OCI-LY7 (cell line): ENCODE measurements at regions not wholly inside any gene's neighbourhood (a gene's known extent, or its start where the extent isn't known, plus 50 kb on each side); places are given as distances from the start of the nearest gene placed in this dataset.

Source experiments
- BruUV-seq: library from RNA; stranded (reverse); fragments of 400-500 nt; replicated peaks from 2 replicates; lab custom pipeline; 2021; lab: Mats Ljungman, UMichigan
- CTCF ChIA-PET: fragments of 300-600 bp; sonication (Branson Sonifier 250); formaldehyde crosslinking; loops from one replicate; lab custom pipeline; 2022; ENCODE audit warnings: antibody characterized with exemption; ENCODE audit not compliant: unreplicated experiment; lab: Charles Lee
- POLR2A ChIA-PET: fragments of 300-600 bp; sonication (Branson Sonifier 250); formaldehyde crosslinking; loops from one replicate; lab custom pipeline; 2022; ENCODE audit warnings: antibody characterized with exemption; lab: Charles Lee
- DNase-seq: peaks from one replicate; pipeline ENCODE4 v3.0.0-alpha.2; 2015; ENCODE audit warnings: low spot score
- H2AFZ ChIP-seq: fragments of 200-600 bp; sonication (generic), shearing (Covaris generic); 2 replicates; pipeline ENCODE4 v1.6.1; 2014; ENCODE audit warnings: mild to moderate bottlenecking, antibody characterized with exemption, low read length, moderate library complexity
- H3K27ac ChIP-seq: fragments of 200-600 bp; sonication (generic); 2 replicates; pipeline ENCODE4 v1.5.1; 2014; ENCODE audit warnings: mixed run types, low read depth, mild to moderate bottlenecking, moderate library complexity, low read length, inconsistent platforms; ENCODE audit not compliant: poor library complexity, severe bottlenecking
- H3K36me3 ChIP-seq: fragments of 200-600 bp; sonication (generic); 2 replicates; pipeline ENCODE4 v1.6.1; 2014; ENCODE audit warnings: mild to moderate bottlenecking, antibody characterized with exemption, low read length, moderate library complexity, mixed read lengths; ENCODE audit not compliant: insufficient read depth
- H3K4me1 ChIP-seq: fragments of 200-600 bp; sonication (generic); 2 replicates; pipeline ENCODE4 v1.5.1; 2014; ENCODE audit warnings: mild to moderate bottlenecking, low read length; ENCODE audit not compliant: insufficient read depth, poor library complexity, severe bottlenecking
- H3K4me2 ChIP-seq: fragments of 200-600 bp; sonication (generic); 2 replicates; pipeline ENCODE4 v1.6.1; 2014; ENCODE audit warnings: mild to moderate bottlenecking, low read length
- H3K4me3 ChIP-seq: fragments of 200-600 bp; sonication (generic); 2 replicates; pipeline ENCODE4 v1.5.1; 2014; ENCODE audit warnings: mild to moderate bottlenecking, low read depth, low read length; ENCODE audit not compliant: poor library complexity, severe bottlenecking
- H3K79me2 ChIP-seq: fragments of 200-600 bp; sonication (generic); 2 replicates; pipeline ENCODE4 v1.6.1; 2016; ENCODE audit warnings: low read depth, mild to moderate bottlenecking, low read length, moderate library complexity, mixed read lengths; ENCODE audit not compliant: insufficient read depth
- H3K9me2 ChIP-seq: fragments of 200-600 bp; sonication (generic); 2 replicates; pipeline ENCODE4 v1.6.1; 2016; ENCODE audit warnings: mild to moderate bottlenecking, low read length, mixed read lengths; ENCODE audit not compliant: insufficient read depth
- H3K9me3 ChIP-seq: fragments of 200-600 bp; sonication (generic); 2 replicates; pipeline ENCODE4 v1.6.1; 2014; ENCODE audit warnings: mild to moderate bottlenecking, mixed run types, low read length, mixed read lengths
- H4K20me1 ChIP-seq: fragments of 200-600 bp; sonication (generic); 2 replicates; pipeline ENCODE4 v1.6.1; 2014; ENCODE audit warnings: mild to moderate bottlenecking, antibody characterized with exemption, low read length, moderate library complexity, mixed read lengths; ENCODE audit not compliant: insufficient read depth
- CTCF ChIP-seq: fragments of 200-600 bp; sonication (generic); conservative IDR thresholded peaks from 2 replicates; pipeline ENCODE4 v1.5.1; 2014; ENCODE audit warnings: mild to moderate bottlenecking, antibody characterized with exemption, low read length, moderate library complexity, mixed read lengths
- EZH2phosphoT487 ChIP-seq: fragments of 200-600 bp; sonication (generic); IDR thresholded peaks from 2 replicates; pipeline ENCODE4 v1.6.1; 2018; ENCODE audit warnings: low read depth, borderline replicate concordance, mild to moderate bottlenecking, mixed run types, antibody characterized with exemption, low read length, moderate library complexity, mixed read lengths
- intact Hi-C: fragments of 100-400 bp; cut with micrococcal nuclease; formaldehyde crosslinking; loops from one replicate; pipeline ENCODE4 v1.10.0; 2022; ENCODE audit not compliant: unreplicated experiment

- Histone ChIP-seq H3K4me1 (no peaks in the 10 kb centered on the region), H3K36me3 (no peaks in the 10 kb centered on the region), H3K9me2 (no peaks in the 10 kb centered on the region), H4K20me1 (no peaks in the 10 kb centered on the region), H3K9me3 (no peaks in the 10 kb centered on the region), H3K27ac (no peak overlapping the region), H3K4me2 (no peak overlapping the region), H3K4me3 (no peak overlapping the region), H2AFZ (no peak overlapping the region), H3K79me2 (no peaks in the 10 kb centered on the region)
- intact Hi-C loops, result no loop called here
- CTCF ChIA-PET, result no interaction called here
- POLR2A ChIA-PET, result no interaction called here
- TF ChIP-seq CTCF, result no peak
- TF ChIP-seq EZH2phosphoT487, result no peak
- no TSS peak for BruUV-seq
- DNase-seq, result no peak
These were observed 288.8 kb upstream of the C11orf87 start for GRCh38 chr11:109133159-109133558.

- Histone ChIP-seq H3K9me3 (no peaks in the 10 kb centered on the region), H2AFZ (no peak overlapping the region), H3K36me3 (no peaks in the 10 kb centered on the region), H3K9me2 (no peaks in the 10 kb centered on the region), H3K4me2 (no peak overlapping the region), H3K4me1 (no peaks in the 10 kb centered on the region), H3K79me2 (no peaks in the 10 kb centered on the region), H3K27ac (no peak overlapping the region), H4K20me1 (no peaks in the 10 kb centered on the region), H3K4me3 (no peak overlapping the region)
- ChIA-PET POLR2A (no interaction called here), CTCF (no interaction called here)
- BruUV-seq, result no TSS peak
- intact Hi-C loops, result no loop called here
- TF ChIP-seq EZH2phosphoT487, result no peak
- no peak for TF ChIP-seq CTCF
- no peak for DNase-seq
These were observed 286.4 kb upstream of the C11orf87 start for GRCh38 chr11:109135627-109136026.

- Histone ChIP-seq H3K9me3 (no peaks in the 10 kb centered on the region), H3K4me1 (no peaks in the 10 kb centered on the region), H3K79me2 (no peaks in the 10 kb centered on the region), H3K27ac (no peak overlapping the region), H3K9me2 (no peaks in the 10 kb centered on the region), H2AFZ (no peak overlapping the region), H3K36me3 (no peaks in the 10 kb centered on the region), H4K20me1 (no peaks in the 10 kb centered on the region), H3K4me3 (no peak overlapping the region), H3K4me2 (no peak overlapping the region)
- no TSS peak for BruUV-seq
- intact Hi-C loops, result no loop called here
- DNase-seq, result no peak
- ChIA-PET CTCF (no interaction called here), POLR2A (no interaction called here)
- TF ChIP-seq EZH2phosphoT487, result no peak
- no peak for TF ChIP-seq CTCF
These were observed 283.8 kb upstream of the C11orf87 start for GRCh38 chr11:109138196-109138595.
